GM12892 (cell line): ENCODE measurements at regions not wholly inside any gene's neighbourhood (a gene's known extent, or its start where the extent isn't known, plus 50 kb on each side); places are given as distances from the start of the nearest gene placed in this dataset.

ENCODE experiments used
- DNase-seq: peaks from one replicate; pipeline ENCODE4 v3.0.0; 2011; ENCODE audit not compliant: insufficient read length
- FAIRE-seq: peaks from 2 replicates; lab custom pipeline; 2011; peaks lifted over from hg19 to GRCh38; lab: Jason Lieb, UNC
- POLR2A ChIP-seq: IDR thresholded peaks from 2 replicates; pipeline ENCODE4 v1.6.1; 2011; ENCODE audit warnings: low read depth, low read length, control low read depth
- POLR2AphosphoS5 ChIP-seq: IDR thresholded peaks from 2 replicates; pipeline ENCODE4 v1.6.1; 2011; ENCODE audit warnings: low read depth, low read length, control low read depth
- TAF1 ChIP-seq: IDR thresholded peaks from 2 replicates; pipeline ENCODE4 v1.6.1; 2011; ENCODE audit warnings: low read depth, mild to moderate bottlenecking, control low read depth, low read length, borderline replicate concordance

DNA sequence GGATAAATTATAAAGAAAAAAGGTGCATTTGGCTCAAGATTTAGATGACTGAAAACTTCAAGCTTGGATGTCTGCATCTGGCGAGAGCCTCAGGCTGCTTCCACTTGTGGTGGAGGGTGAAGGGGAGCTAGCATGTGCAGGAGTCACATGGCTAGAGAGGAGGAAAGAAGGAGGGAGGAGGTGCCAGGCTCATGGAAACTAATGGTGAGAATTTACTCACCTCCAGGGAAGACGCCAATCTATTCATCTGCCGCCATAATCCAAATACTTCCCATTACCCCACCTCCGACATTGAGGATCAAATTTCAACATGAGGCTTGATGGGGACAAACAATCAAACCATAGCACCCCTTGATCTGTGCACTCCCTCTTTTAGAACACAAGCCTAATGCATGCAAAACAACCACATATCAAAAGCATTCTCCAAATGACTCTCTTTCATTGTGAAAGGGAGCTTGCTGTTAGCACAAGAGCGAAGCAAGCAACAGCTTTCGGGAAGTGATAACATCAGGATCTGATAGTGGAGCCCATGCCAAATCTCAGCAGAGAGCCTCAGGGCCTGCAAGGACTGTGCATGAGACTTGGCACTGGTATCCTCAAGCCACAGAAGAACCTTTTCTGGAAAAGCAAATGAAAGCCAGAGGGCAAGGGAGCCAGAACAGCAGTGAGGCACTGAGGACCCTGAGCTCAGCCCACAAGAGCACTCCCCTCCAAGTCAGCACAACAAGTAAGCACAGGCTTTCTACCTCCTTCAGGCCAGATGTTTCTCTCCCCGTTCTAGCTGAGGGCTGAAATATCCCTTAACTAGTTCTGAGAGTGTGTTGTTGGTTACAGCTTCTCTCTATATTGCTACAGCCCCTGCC lies 50.2 kb upstream of the THBS1 start:
- no peak for TF ChIP-seq POLR2AphosphoS5
- TF ChIP-seq POLR2A, result no peak
- no peak for TF ChIP-seq TAF1
- FAIRE-seq (no peak), DNase-seq (no peak)
